ENCODE measurements at regions not wholly inside any gene's neighbourhood (a gene's known extent, or its start where the extent isn't known, plus 50 kb on each side); places are given as distances from the start of the nearest gene placed in this dataset.

- Histone ChIP-seq H3K9me3 (ENCODE audit: low read length) (no peaks in the 10 kb centered on the region), H3K9me2 (replicated peaks; ENCODE audit: low read length) (no peaks in the 10 kb centered on the region), H3K36me3 (ENCODE audit: low read depth, low read length) (no peaks in the 10 kb centered on the region), H3K9ac (ENCODE audit: low read length) (no peak overlapping the region), H3K4me3 (ENCODE audit: low read length) (no peak overlapping the region), H3K4me2 (ENCODE audit: low read length) (no peak overlapping the region), H3K4me1 (ENCODE audit: insufficient read depth, low read length) (no peaks in the 10 kb centered on the region), H4K20me1 (ENCODE audit: low read length) (no peaks in the 10 kb centered on the region), H3K27ac (ENCODE audit: low read length) (no peak overlapping the region), H3K79me2 (ENCODE audit: low read length) (no peaks in the 10 kb centered on the region), H3F3A (ENCODE audit: low read length, unreplicated experiment) (no peaks in the 10 kb centered on the region), H2AFZ (ENCODE audit: low read length) (no peak overlapping the region), H3K27me3 (ENCODE audit: low read length) (no peaks in the 10 kb centered on the region)
- TF ChIP-seq EZH2phosphoT487 (IDR thresholded peaks at IDR 0.05; ENCODE audit: borderline replicate concordance, low read length) (no peak), EZH2 (IDR thresholded peaks at IDR 0.05; ENCODE audit: low read length, unreplicated experiment) (no peak)
- POLR2A ChIA-PET (ENCODE audit: unreplicated experiment): no interaction called here
- DNase-seq: no peak
- no TSS peak for BruUV-seq (replicated peaks)
- no peak for ATAC-seq
- intact Hi-C loops (cut with micrococcal nuclease): no loop called here
- CTCF ChIA-PET: no interaction called here
Measured at GRCh38 chr18:35871337-35871736, 101.1 kb upstream of the RMP24 start.

DNA sequence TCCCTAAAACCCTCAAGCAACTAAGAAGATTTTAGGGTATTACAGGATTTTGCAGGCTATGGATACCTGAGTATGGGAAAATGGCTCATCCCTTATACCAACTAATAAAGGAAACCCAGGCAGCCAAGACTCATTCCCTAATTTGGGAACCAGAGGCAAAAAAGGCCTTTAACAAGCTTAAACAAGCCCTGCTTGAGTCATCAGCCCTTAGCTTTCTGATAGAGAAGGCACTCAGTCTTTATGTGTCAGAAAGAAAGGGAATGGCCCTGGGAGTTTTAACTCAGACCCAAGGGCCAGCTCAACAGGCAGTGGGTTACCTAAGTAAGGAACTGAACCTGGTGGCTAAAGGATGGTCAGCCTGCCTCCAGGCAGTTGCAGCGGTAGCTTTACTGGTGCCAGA lies 96.9 kb upstream of the RMP24 start:
- Histone ChIP-seq H3K4me2 (ENCODE audit: low read length) (no peak overlapping the region), H4K20me1 (ENCODE audit: low read length) (no peaks in the 10 kb centered on the region), H3K36me3 (ENCODE audit: low read depth, low read length) (no peaks in the 10 kb centered on the region), H3K9me2 (replicated peaks; ENCODE audit: low read length) (no peaks in the 10 kb centered on the region), H3K27me3 (ENCODE audit: low read length) (no peaks in the 10 kb centered on the region), H3F3A (ENCODE audit: low read length, unreplicated experiment) (no peaks in the 10 kb centered on the region), H3K4me3 (ENCODE audit: low read length) (no peak overlapping the region), H3K9ac (ENCODE audit: low read length) (no peak overlapping the region), H3K9me3 (ENCODE audit: low read length) (no peaks in the 10 kb centered on the region), H2AFZ (ENCODE audit: low read length) (no peak overlapping the region), H3K79me2 (ENCODE audit: low read length) (no peaks in the 10 kb centered on the region), H3K27ac (ENCODE audit: low read length) (no peak overlapping the region), H3K4me1 (ENCODE audit: insufficient read depth, low read length) (no peaks in the 10 kb centered on the region)
- intact Hi-C loops (cut with micrococcal nuclease): no loop called here
- ATAC-seq (no peak), DNase-seq (no peak)
- no TSS peak for BruUV-seq (replicated peaks)
- TF ChIP-seq CTCF (conservative IDR thresholded peaks at IDR 0.05; ENCODE audit: low read depth, low read length) (no peak), EZH2phosphoT487 (IDR thresholded peaks at IDR 0.05; ENCODE audit: borderline replicate concordance, low read length) (no peak), EZH2 (IDR thresholded peaks at IDR 0.05; ENCODE audit: low read length, unreplicated experiment) (no peak)
- POLR2A ChIA-PET (ENCODE audit: unreplicated experiment): no interaction called here
- CTCF ChIA-PET: interaction anchor here (0.5 kb wide), 1 partner anchor 261 kb away, joined by 4 read pairs; no protein-coding TSS in a partner anchor

- Histone ChIP-seq H3K9me3 (ENCODE audit: low read length) (no peaks in the 10 kb centered on the region), H3K4me3 (ENCODE audit: low read length) (no peak overlapping the region), H3K4me1 (ENCODE audit: insufficient read depth, low read length) (no peaks in the 10 kb centered on the region), H3K9me2 (replicated peaks; ENCODE audit: low read length) (no peaks in the 10 kb centered on the region), H4K20me1 (ENCODE audit: low read length) (no peaks in the 10 kb centered on the region), H2AFZ (ENCODE audit: low read length) (no peak overlapping the region), H3K36me3 (ENCODE audit: low read depth, low read length) (no peaks in the 10 kb centered on the region), H3K27me3 (ENCODE audit: low read length) (no peaks in the 10 kb centered on the region), H3F3A (ENCODE audit: low read length, unreplicated experiment) (no peaks in the 10 kb centered on the region), H3K79me2 (ENCODE audit: low read length) (no peaks in the 10 kb centered on the region), H3K4me2 (ENCODE audit: low read length) (no peak overlapping the region), H3K27ac (ENCODE audit: low read length) (no peak overlapping the region), H3K9ac (ENCODE audit: low read length) (no peak overlapping the region)
- BruUV-seq (replicated peaks): no TSS peak
- ATAC-seq (no peak), DNase-seq (no peak)
- ChIA-PET POLR2A (ENCODE audit: unreplicated experiment) (no interaction called here), CTCF (interaction anchor here (0.5 kb wide), 1 partner anchor 260 kb away, joined by 4 read pairs; no protein-coding TSS in a partner anchor)
- intact Hi-C loops (cut with micrococcal nuclease): no loop called here
- TF ChIP-seq EZH2phosphoT487 (IDR thresholded peaks at IDR 0.05; ENCODE audit: borderline replicate concordance, low read length) (no peak), CTCF (conservative IDR thresholded peaks at IDR 0.05; ENCODE audit: low read depth, low read length) (no peak), EZH2 (IDR thresholded peaks at IDR 0.05; ENCODE audit: low read length, unreplicated experiment) (no peak)
Measured at GRCh38 chr18:35876243-35876642, 96.2 kb upstream of the RMP24 start.

Measured in PC-3 (cell line).